ENCODE measurements at regions not wholly inside any gene's neighbourhood (a gene's known extent, or its start where the extent isn't known, plus 50 kb on each side); places are given as distances from the start of the nearest gene placed in this dataset.

GRCh38 chr13:73242515-73243015, 183.8 kb downstream of the KLF5 start:
- ATAC-seq, result no peak
- intact Hi-C loops (cut with DNase I), result no loop called here

DNA sequence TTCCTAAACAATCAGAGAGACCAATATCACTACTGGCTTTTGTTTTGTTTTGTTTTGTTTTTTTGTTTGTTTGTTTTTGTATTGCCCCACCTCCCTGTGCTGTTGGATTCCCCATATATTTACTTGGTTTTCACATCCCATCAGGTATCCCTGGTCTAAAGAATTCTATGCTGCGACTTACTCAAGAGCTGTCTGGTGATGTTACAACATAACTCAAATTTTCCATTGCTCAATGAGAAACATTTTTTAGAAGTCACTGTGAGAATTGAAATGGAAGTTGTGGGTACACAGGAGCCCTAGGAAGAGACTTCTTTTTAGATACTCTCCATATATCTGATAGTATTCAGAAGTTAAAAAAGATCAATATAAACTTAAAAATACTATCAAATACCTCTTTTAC, 181.4 kb downstream of the KLF5 start:
- intact Hi-C loops (cut with DNase I), result no loop called here
- H3K4me1 ChIP-seq, result no peaks in the 10 kb centered on the region
- H3K9me3 ChIP-seq, result no peaks in the 10 kb centered on the region
- H3K4me3 ChIP-seq, result no peak overlapping the region
- no peaks in the 10 kb centered on the region for H3K36me3 ChIP-seq (replicated peaks in 1 of 2; ENCODE audit: insufficient read depth in 1 of 2, low read depth in 2 of 2)
- ATAC-seq (no peak), DNase-seq (no peak)
- H3K27me3 ChIP-seq, result no peaks in the 10 kb centered on the region
- H3K27ac ChIP-seq, result no peak overlapping the region
- 100% methylated on average over 1 of the region's 1 CpG for WGBS, 2 donors
- TF ChIP-seq CTCF (IDR thresholded peaks at IDR 0.05), result no peak
- TF ChIP-seq POLR2A (IDR thresholded peaks at IDR 0.05), result no peak

More at GRCh38 chr13:73242515-73243015, 183.8 kb downstream of the KLF5 start:
- no peaks in the 10 kb centered on the region for H3K4me1 ChIP-seq
- TF ChIP-seq CTCF (IDR thresholded peaks at IDR 0.05), result no peak
- TF ChIP-seq POLR2A (IDR thresholded peaks at IDR 0.05), result no peak
- no peak overlapping the region for H3K4me3 ChIP-seq
- no peaks in the 10 kb centered on the region for H3K9me3 ChIP-seq
- no peaks in the 10 kb centered on the region for H3K36me3 ChIP-seq (replicated peaks in 1 of 2; ENCODE audit: insufficient read depth in 1 of 2, low read depth in 2 of 2)
- WGBS, 2 donors, result 88 to 100% methylated on average over 1 to 2 of the region's 2 CpGs
- H3K27me3 ChIP-seq, result no peaks in the 10 kb centered on the region
- no peak overlapping the region for H3K27ac ChIP-seq
- DNase-seq, result no peak

- Histone ChIP-seq H3K4me3 (no peak overlapping the region), H3K27ac (no peak overlapping the region), H3K27me3 (no peaks in the 10 kb centered on the region), H3K36me3 (replicated peaks in 1 of 2; ENCODE audit: insufficient read depth in 1 of 2, low read depth in 2 of 2) (no peaks in the 10 kb centered on the region), H3K4me1 (no peaks in the 10 kb centered on the region), H3K9me3 (no peaks in the 10 kb centered on the region)
- no peak for TF ChIP-seq CTCF (IDR thresholded peaks at IDR 0.05)
- DNase-seq (no peak), ATAC-seq (no peak)
- intact Hi-C loops (cut with DNase I), result no loop called here
- 78 to 79% methylated on average over 13 of the region's 13 CpGs for WGBS, 2 donors
Observed at GRCh38 chr13:73235385-73235784, 176.6 kb downstream of the KLF5 start.

DNA sequence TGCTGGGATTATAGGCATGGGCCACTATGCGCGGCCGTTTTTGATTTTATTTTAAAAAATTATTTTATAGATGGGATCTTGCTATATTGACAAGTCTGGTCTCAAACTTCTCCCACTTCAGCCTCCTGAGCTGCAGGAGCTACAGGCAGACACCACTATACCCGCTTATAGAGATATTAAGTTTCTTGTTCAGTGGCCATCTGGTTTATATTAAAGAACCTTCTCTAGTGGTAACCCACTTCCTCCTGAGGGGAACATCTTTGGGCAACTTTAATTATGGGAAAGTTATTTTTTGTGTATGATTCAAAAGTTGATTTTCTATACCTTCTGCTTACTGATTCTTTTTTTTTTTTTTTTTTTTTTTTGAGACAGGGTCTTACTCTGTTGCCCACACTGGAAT, 172.7 kb downstream of the KLF5 start:
- no peaks in the 10 kb centered on the region for H3K27me3 ChIP-seq
- WGBS, 2 donors, result 89 to 91% methylated on average over 4 of the region's 4 CpGs
- ATAC-seq, result no peak

More for the DNA sequence above, 172.7 kb downstream of the KLF5 start:
- H3K9me3 ChIP-seq, result no peaks in the 10 kb centered on the region
- TF ChIP-seq CTCF (IDR thresholded peaks at IDR 0.05) (no peak), POLR2A (IDR thresholded peaks at IDR 0.05) (no peak)
- H3K27ac ChIP-seq, result no peak overlapping the region
- no peaks in the 10 kb centered on the region for H3K36me3 ChIP-seq (replicated peaks in 1 of 2; ENCODE audit: insufficient read depth in 1 of 2, low read depth in 2 of 2)
- DNase-seq, result no peak
- intact Hi-C loops (cut with DNase I), result no loop called here
- H3K4me1 ChIP-seq, result no peaks in the 10 kb centered on the region
- no peak overlapping the region for H3K4me3 ChIP-seq

Data from body of pancreas (tissue), 4 donors.